ENCODE measurements at regions not wholly inside any gene's neighbourhood (a gene's known extent, or its start where the extent isn't known, plus 50 kb on each side); places are given as distances from the start of the nearest gene placed in this dataset.

DNA sequence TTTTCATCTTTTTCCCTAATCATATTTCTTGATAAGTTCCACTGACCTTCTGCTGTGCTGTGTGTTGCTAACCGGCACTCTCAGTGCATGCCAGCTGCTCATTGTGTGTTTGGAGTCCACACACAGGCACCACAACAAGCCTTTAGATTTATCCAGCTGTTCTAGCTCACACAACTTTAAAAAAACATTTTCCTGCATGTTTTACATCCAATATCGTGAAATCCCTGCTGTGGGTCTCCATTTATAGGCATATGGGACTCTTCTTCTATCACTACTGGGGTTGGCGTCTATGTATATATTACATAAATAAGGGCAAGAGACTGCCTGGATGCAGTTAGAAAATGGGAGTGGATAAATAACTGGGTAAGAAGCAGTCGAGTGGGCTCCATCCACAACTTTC is 183.6 kb upstream of the ADARB2 start:
- Mint-ChIP-seq H3K36me3 (ENCODE audit: insufficient read depth) (no peaks in the 10 kb centered on the region), H3K4me3 (ENCODE audit: low read depth) (no peak overlapping the region), H3K27ac (no peak overlapping the region), H3K4me1 (ENCODE audit: low read depth) (no peaks in the 10 kb centered on the region), H3K9me3 (ENCODE audit: low read depth) (peaks cover 6% of the 10 kb centered on the region), H3K27me3 (no peaks in the 10 kb centered on the region)
- DNase-seq (ENCODE audit: low spot score, unreplicated experiment) = no peak
- TF ChIP-seq, protein P1, sequence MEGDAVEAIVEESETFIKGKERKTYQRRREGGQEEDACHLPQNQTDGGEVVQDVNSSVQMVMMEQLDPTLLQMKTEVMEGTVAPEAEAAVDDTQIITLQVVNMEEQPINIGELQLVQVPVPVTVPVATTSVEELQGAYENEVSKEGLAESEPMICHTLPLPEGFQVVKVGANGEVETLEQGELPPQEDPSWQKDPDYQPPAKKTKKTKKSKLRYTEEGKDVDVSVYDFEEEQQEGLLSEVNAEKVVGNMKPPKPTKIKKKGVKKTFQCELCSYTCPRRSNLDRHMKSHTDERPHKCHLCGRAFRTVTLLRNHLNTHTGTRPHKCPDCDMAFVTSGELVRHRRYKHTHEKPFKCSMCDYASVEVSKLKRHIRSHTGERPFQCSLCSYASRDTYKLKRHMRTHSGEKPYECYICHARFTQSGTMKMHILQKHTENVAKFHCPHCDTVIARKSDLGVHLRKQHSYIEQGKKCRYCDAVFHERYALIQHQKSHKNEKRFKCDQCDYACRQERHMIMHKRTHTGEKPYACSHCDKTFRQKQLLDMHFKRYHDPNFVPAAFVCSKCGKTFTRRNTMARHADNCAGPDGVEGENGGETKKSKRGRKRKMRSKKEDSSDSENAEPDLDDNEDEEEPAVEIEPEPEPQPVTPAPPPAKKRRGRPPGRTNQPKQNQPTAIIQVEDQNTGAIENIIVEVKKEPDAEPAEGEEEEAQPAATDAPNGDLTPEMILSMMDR (IDR thresholded peaks at IDR 0.05; ENCODE audit: unreplicated experiment) = no peak

DNA sequence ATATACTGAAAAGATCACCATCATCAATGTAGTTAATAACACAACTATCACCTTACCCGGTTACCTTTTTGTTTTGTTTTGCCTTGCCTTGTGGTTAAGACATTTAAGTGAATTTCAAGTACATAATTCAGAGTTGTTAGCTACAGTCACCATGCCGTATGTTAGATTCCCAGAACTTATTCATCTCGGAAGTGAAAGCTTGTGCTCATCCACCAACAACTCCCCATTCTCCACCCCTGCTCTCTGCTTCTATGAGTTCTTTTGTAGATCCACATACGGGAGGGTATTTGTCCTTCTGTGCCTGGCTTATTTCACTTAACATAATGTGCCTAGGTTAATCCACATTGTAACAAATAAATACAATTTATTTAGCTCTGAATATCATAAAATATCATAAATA is 182.8 kb upstream of the ADARB2 start:
- TF ChIP-seq, protein P1 (IDR thresholded peaks at IDR 0.05; ENCODE audit: unreplicated experiment) = no peak
- no peaks in the 10 kb centered on the region for H3K36me3 Mint-ChIP-seq (ENCODE audit: insufficient read depth)
- DNase-seq (ENCODE audit: low spot score, unreplicated experiment) = no peak
- H3K27me3 Mint-ChIP-seq = no peaks in the 10 kb centered on the region
- peaks cover 6% of the 10 kb centered on the region for H3K9me3 Mint-ChIP-seq (ENCODE audit: low read depth)
- no peaks in the 10 kb centered on the region for H3K4me1 Mint-ChIP-seq (ENCODE audit: low read depth)
- no peak overlapping the region for H3K4me3 Mint-ChIP-seq (ENCODE audit: low read depth)
- H3K27ac Mint-ChIP-seq = no peak overlapping the region

DNA sequence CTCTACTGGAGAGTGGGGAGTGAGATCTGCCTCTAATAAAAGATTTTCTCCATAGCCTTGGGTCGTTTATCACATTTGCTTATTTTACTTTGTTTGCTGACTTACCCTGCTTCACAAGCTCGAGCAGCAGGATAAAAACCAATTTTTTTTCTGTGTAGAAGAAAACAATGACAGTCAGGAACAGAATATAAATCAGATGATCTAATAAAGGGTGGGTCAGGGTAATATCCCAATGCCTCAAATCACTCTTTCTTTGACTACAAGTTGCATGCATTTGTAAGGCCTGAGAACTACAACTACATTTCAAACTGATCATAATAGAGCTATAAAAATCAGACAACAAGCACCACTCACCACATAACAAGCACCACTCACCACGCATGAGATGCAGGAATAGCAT is 174.4 kb upstream of the ADARB2 start:
- TF ChIP-seq, protein P1 (IDR thresholded peaks at IDR 0.05; ENCODE audit: unreplicated experiment) = no peak
- H3K36me3 Mint-ChIP-seq (ENCODE audit: insufficient read depth) = no peaks in the 10 kb centered on the region
- H3K27me3 Mint-ChIP-seq = no peaks in the 10 kb centered on the region
- no peak for DNase-seq (ENCODE audit: low spot score, unreplicated experiment)
- no peak overlapping the region for H3K27ac Mint-ChIP-seq
- H3K4me3 Mint-ChIP-seq (ENCODE audit: low read depth) = no peak overlapping the region
- no peaks in the 10 kb centered on the region for H3K9me3 Mint-ChIP-seq (ENCODE audit: low read depth)
- no peaks in the 10 kb centered on the region for H3K4me1 Mint-ChIP-seq (ENCODE audit: low read depth)

DNA sequence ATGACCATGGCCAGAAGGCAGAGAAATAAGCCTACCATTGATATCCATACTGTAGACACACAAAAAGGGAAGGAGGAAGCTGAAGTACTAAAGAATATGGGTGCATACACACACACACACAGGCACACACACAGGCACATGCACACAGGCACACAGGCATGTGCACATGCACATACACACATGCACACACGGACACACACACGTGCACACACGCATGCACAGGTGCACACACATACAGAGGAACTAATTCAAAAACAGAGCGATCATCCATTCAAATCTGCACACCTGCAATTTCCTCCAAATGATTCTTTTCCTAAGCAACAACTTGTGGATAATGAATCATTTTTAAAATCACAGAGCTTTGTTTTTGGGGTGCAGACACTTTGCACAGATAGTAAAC is 166.7 kb upstream of the ADARB2 start:
- no peak overlapping the region for H3K27ac Mint-ChIP-seq
- H3K27me3 Mint-ChIP-seq = peaks cover 4% of the 10 kb centered on the region
- TF ChIP-seq, protein P1 (IDR thresholded peaks at IDR 0.05; ENCODE audit: unreplicated experiment) = no peak
- no peaks in the 10 kb centered on the region for H3K36me3 Mint-ChIP-seq (ENCODE audit: insufficient read depth)
- no peaks in the 10 kb centered on the region for H3K4me1 Mint-ChIP-seq (ENCODE audit: low read depth)
- H3K9me3 Mint-ChIP-seq (ENCODE audit: low read depth) = peaks cover 9% of the 10 kb centered on the region
- DNase-seq (ENCODE audit: low spot score, unreplicated experiment) = no peak
- H3K4me3 Mint-ChIP-seq (ENCODE audit: low read depth) = no peak overlapping the region

DNA sequence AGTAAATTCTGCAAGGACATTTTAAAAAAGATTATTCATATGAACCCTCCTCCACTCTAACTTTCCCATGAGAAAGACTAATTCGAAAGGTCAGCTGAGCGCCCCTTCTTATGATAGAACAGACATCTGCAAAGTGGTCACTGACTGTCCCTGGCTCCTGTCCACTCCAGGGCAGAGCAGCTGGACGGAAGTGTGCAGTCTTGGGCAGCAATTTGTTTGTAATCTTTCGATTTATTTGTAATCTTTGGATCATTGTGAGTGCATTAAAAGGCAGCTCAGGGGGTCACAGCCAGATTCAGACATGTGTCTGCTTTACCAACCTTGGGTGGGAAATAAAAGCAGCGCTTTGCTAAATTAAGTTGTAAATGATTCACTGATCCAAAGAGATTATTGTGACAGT is 158.8 kb upstream of the ADARB2 start:
- Mint-ChIP-seq H3K27me3 (peaks cover 2% of the 10 kb centered on the region), H3K4me1 (ENCODE audit: low read depth) (no peaks in the 10 kb centered on the region), H3K36me3 (ENCODE audit: insufficient read depth) (no peaks in the 10 kb centered on the region), H3K9me3 (ENCODE audit: low read depth) (no peaks in the 10 kb centered on the region), H3K4me3 (ENCODE audit: low read depth) (no peak overlapping the region), H3K27ac (no peak overlapping the region)
- TF ChIP-seq, protein P1 (IDR thresholded peaks at IDR 0.05; ENCODE audit: unreplicated experiment) = no peak
- no peak for DNase-seq (ENCODE audit: low spot score, unreplicated experiment)
